GM12878 (cell line): ENCODE measurements at regions not wholly inside any gene's neighbourhood (a gene's known extent, or its start where the extent isn't known, plus 50 kb on each side); places are given as distances from the start of the nearest gene placed in this dataset.

Source experiments
- ATAC-seq: fragments of 200-7000 bp; cut with Tn5 transposase; 3 replicates; pipeline ENCODE4 v1.9.1; 2020; ENCODE audit warnings: mild to moderate bottlenecking, moderate library complexity
- BruUV-seq: library from RNA; stranded (reverse); fragments of 400-500 nt; replicated peaks from 2 replicates; lab custom pipeline; 2021; lab: Mats Ljungman, UMichigan
- CTCF ChIA-PET: fragments of 300-600 bp; sonication (Branson Sonifier 250); formaldehyde crosslinking; extraction: SDS; loops from one replicate; lab custom pipeline; 2021; ENCODE audit warnings: inconsistent platforms; lab: Yijun Ruan, JAX
- POLR2A ChIA-PET: fragments of 350-600 bp; formaldehyde crosslinking; extraction: SDS; loops from one replicate; lab custom pipeline; 2021; ENCODE audit warnings: inconsistent platforms; lab: Charles Lee
- RAD21 ChIA-PET: fragments of 300-600 bp; sonication (Branson Sonifier 250); formaldehyde crosslinking; loops from one replicate; lab custom pipeline; 2023; ENCODE audit warnings: antibody characterized with exemption; ENCODE audit not compliant: unreplicated experiment; lab: Charles Lee
- SMC1A ChIA-PET: fragments of 300-600 bp; sonication (Branson Sonifier 250); formaldehyde crosslinking; loops from one replicate; lab custom pipeline; 2023; ENCODE audit not compliant: unreplicated experiment, uncharacterized antibody; lab: Charles Lee
- DNase-seq: peaks from one replicate; pipeline ENCODE4 v3.0.0-alpha.2; 2011; ENCODE audit warnings: low read depth, low spot score
- FAIRE-seq: peaks from 3 replicates; lab custom pipeline; 2011; peaks lifted over from hg19 to GRCh38; lab: Jason Lieb, UNC
- H2AFZ ChIP-seq: 2 replicates; pipeline ENCODE4 v1.6.0; 2011; ENCODE audit warnings: low read depth, low read length, control low read depth; ENCODE audit not compliant: control insufficient read depth
- H3K27ac ChIP-seq: 2 replicates; pipeline ENCODE4 v1.5.1; 2011; ENCODE audit warnings: control low read depth; ENCODE audit not compliant: control insufficient read depth, insufficient read depth
- H3K27me3 ChIP-seq, 2 experiments: replicated peaks in 1 of 2; 2 replicates each; pipeline versions ENCODE4 v1.6.0 to v1.6.1; 2011; ENCODE audit warnings: low read length in 1 of 2; ENCODE audit not compliant: control insufficient read depth in 2 of 2, insufficient read depth in 2 of 2
- H3K36me3 ChIP-seq, 2 experiments: 2 replicates each; pipeline ENCODE4 v1.5.1; 2011; ENCODE audit warnings: low read length in 1 of 2; ENCODE audit not compliant: control insufficient read depth in 2 of 2, insufficient read depth in 2 of 2
- H3K4me1 ChIP-seq: 2 replicates; pipeline ENCODE4 v1.6.1; 2011; ENCODE audit warnings: mild to moderate bottlenecking, low read length, moderate library complexity, mixed read lengths; ENCODE audit not compliant: control insufficient read depth, insufficient read depth
- H3K4me2 ChIP-seq: 2 replicates; pipeline ENCODE4 v1.6.0; 2011; ENCODE audit warnings: control low read depth; ENCODE audit not compliant: control insufficient read depth, insufficient read depth
- H3K4me3 ChIP-seq: fragments of 200-600 bp; sonication (generic); 2 replicates; pipeline ENCODE4 v1.5.1; 2016
- H3K79me2 ChIP-seq: 2 replicates; pipeline ENCODE4 v1.6.0; 2011; ENCODE audit warnings: low read length; ENCODE audit not compliant: control insufficient read depth, insufficient read depth
- H3K9ac ChIP-seq: 2 replicates; pipeline ENCODE4 v1.8.0; 2011; ENCODE audit warnings: low read length, control low read depth, mixed read lengths; ENCODE audit not compliant: control insufficient read depth, insufficient read depth
- H3K9me3 ChIP-seq: replicated peaks from 3 replicates; pipeline ENCODE4 v1.5.1; 2011; ENCODE audit warnings: mild to moderate bottlenecking, low read length; ENCODE audit not compliant: control insufficient read depth, insufficient read depth
- H4K20me1 ChIP-seq: 2 replicates; pipeline ENCODE4 v1.6.0; 2011; ENCODE audit not compliant: control insufficient read depth, insufficient read depth
- CHD1 ChIP-seq: IDR thresholded peaks from 2 replicates; pipeline ENCODE4 v1.6.1; 2012; ENCODE audit warnings: low read depth, low read length, improper control_type of control experiment
- CREB1 ChIP-seq: IDR thresholded peaks from 2 replicates; pipeline ENCODE4 v1.6.1; 2012; ENCODE audit warnings: low read depth, mild to moderate bottlenecking, inconsistent platforms
- DPF2 ChIP-seq: fragments of 450-650 bp; IDR thresholded peaks from 2 replicates; pipeline ENCODE4 v1.6.1; 2017; ENCODE audit warnings: mild to moderate bottlenecking
- HCFC1 ChIP-seq: fragments of 150-350 bp; IDR thresholded peaks from 2 replicates; pipeline ENCODE4 v1.6.1; 2014; ENCODE audit warnings: low read length
- IKZF2 ChIP-seq, 2 experiments: fragments of 450-650 bp; IDR thresholded peaks; 2 replicates each; pipeline ENCODE4 v1.6.1; 2017; ENCODE audit warnings: mild to moderate bottlenecking in 2 of 2, moderate library complexity in 2 of 2
- KLF5 ChIP-seq: fragments of 450-650 bp; IDR thresholded peaks from 2 replicates; pipeline ENCODE4 v1.6.1; 2014; ENCODE audit warnings: mild to moderate bottlenecking; ENCODE audit not compliant: partially characterized antibody
- NFIC ChIP-seq: IDR thresholded peaks from 2 replicates; pipeline ENCODE4 v1.6.1; 2012; ENCODE audit warnings: low read depth, mild to moderate bottlenecking, inconsistent platforms, low read length, moderate library complexity
- RAD21 ChIP-seq: IDR thresholded peaks from 2 replicates; pipeline ENCODE4 v1.6.1; 2011; ENCODE audit warnings: mild to moderate bottlenecking, low read depth, low read length, moderate library complexity; ENCODE audit not compliant: insufficient read depth
- TBL1XR1 ChIP-seq: IDR thresholded peaks from 2 replicates; pipeline ENCODE4 v1.6.1; 2012; ENCODE audit warnings: low read depth, low read length, improper control_type of control experiment
- YY1 ChIP-seq: IDR thresholded peaks from 2 replicates; pipeline ENCODE4 v1.6.1; 2011; ENCODE audit warnings: low read depth, mild to moderate bottlenecking, low read length
- ZNF207 ChIP-seq: fragments of 450-650 bp; IDR thresholded peaks from 2 replicates; pipeline ENCODE4 v1.6.1; 2014; ENCODE audit warnings: antibody characterized with exemption, mild to moderate bottlenecking, borderline replicate concordance
- WGBS: methylation state at CpG from one replicate; pipeline ENCODE4 v1.1.6; 2016; ENCODE audit warnings: low lambda C conversion rate; ENCODE audit not compliant: insufficient replicate concordance, insufficient coverage; ENCODE audit errors: missing lambda C conversion rate; 5-methylcytosine and 5-hydroxymethylcytosine counted together
- in situ Hi-C: fragments of 300-500 bp; cut with MboI; formaldehyde crosslinking; loops from 9 replicates; pipeline ENCODE4 v1.14.3; 2018; ENCODE audit warnings: mixed read lengths
- intact Hi-C: fragments of 100-400 bp; cut with micrococcal nuclease; formaldehyde crosslinking; loops from one replicate; pipeline ENCODE4 v1.14.2; 2022; ENCODE audit not compliant: unreplicated experiment
- TF ChIP-seq, protein P1 (sequence below): fragments of 450-650 bp; IDR thresholded peaks from 2 replicates; pipeline ENCODE4 v1.6.1; 2017; ENCODE audit warnings: mild to moderate bottlenecking
- TF ChIP-seq, protein P2 (sequence below): fragments of 450-650 bp; IDR thresholded peaks from 2 replicates; pipeline ENCODE4 v1.6.1; 2017; ENCODE audit warnings: mild to moderate bottlenecking, moderate library complexity

DNA sequence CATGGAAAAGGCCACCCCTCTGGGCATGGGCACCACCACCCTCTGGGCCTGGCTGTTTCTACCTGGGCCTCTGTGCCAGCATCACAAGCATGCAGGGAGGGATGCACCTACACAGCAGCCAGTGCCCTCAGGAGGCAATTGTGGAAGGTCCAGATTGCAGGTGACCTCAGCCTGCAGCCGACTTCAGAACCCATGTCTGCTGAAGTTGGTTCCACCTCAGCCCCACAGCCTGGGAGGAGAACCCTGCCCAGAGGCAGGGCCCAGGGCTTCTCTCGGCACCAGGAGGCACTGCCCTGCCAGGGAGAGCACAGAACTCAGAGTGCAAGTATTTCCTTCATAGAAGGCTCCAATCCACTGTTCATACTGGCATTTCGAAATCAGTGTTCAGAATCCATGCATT is 149.8 kb downstream of the TTLL2 start:
- H3K4me2 ChIP-seq, result no peak overlapping the region
- SMC1A ChIA-PET, result no interaction called here
- POLR2A ChIA-PET, result no interaction called here
- RAD21 ChIA-PET, result no interaction called here
- 0% methylated on average over 3 of the region's 3 CpGs for WGBS
- H3K9me3 ChIP-seq, result no peaks in the 10 kb centered on the region
- H3K27me3 ChIP-seq, result no peaks in the 10 kb centered on the region; a peak in 2 of 4 replicates
- ATAC-seq (no peak), DNase-seq (no peak), FAIRE-seq (no peak)
- H3K79me2 ChIP-seq, result no peaks in the 10 kb centered on the region
- H3K36me3 ChIP-seq, result no peaks in the 10 kb centered on the region
- BruUV-seq, result no TSS peak
- TF ChIP-seq, protein P1, sequence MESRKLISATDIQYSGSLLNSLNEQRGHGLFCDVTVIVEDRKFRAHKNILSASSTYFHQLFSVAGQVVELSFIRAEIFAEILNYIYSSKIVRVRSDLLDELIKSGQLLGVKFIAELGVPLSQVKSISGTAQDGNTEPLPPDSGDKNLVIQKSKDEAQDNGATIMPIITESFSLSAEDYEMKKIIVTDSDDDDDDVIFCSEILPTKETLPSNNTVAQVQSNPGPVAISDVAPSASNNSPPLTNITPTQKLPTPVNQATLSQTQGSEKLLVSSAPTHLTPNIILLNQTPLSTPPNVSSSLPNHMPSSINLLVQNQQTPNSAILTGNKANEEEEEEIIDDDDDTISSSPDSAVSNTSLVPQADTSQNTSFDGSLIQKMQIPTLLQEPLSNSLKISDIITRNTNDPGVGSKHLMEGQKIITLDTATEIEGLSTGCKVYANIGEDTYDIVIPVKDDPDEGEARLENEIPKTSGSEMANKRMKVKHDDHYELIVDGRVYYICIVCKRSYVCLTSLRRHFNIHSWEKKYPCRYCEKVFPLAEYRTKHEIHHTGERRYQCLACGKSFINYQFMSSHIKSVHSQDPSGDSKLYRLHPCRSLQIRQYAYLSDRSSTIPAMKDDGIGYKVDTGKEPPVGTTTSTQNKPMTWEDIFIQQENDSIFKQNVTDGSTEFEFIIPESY, result no peak
- TF ChIP-seq CREB1 (no peak), ZNF207 (no peak), CHD1 (no peak)
- CTCF ChIA-PET, result no interaction called here
- H3K27ac ChIP-seq, result no peak overlapping the region
- H3K4me3 ChIP-seq, result no peak overlapping the region
- no peak overlapping the region for H3K9ac ChIP-seq
- intact Hi-C loops (no loop called here), in situ Hi-C loops (no loop called here)
- H2AFZ ChIP-seq, result no peak overlapping the region
- H3K4me1 ChIP-seq, result no peaks in the 10 kb centered on the region
- no peaks in the 10 kb centered on the region for H4K20me1 ChIP-seq

DNA sequence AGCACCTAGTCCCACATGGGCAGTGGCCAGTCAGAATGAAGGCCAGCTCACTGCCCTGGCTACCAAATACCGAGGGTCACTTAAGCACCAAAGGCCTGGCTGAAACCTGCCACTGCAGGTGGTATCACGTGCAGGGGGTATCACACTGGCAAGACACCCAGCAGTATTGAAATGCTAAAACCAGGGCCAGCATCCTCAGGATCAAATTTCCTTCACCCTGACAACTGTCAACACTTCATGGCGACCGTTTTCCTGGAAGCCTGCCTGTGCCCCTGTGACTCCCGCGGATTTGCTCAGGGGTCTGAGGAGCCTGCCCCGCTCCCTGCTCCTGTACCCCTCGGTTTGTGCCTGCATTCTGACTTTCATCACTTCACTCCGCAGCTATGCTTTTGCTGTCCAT is 151.1 kb downstream of the TTLL2 start:
- ChIA-PET POLR2A (no interaction called here), RAD21 (no interaction called here), CTCF (interaction anchor here (0.9 kb wide), 1 partner anchor 9 kb away, joined by 3 read pairs; no protein-coding TSS in a partner anchor), SMC1A (interaction anchor here (0.7 kb wide), 1 partner anchor 892 kb away, joined by 3 read pairs; no protein-coding TSS in a partner anchor)
- 23% methylated on average over 7 of the region's 9 CpGs for WGBS
- no peaks in the 10 kb centered on the region for H4K20me1 ChIP-seq
- in situ Hi-C loops (no loop called here), intact Hi-C loops (no loop called here)
- FAIRE-seq (no peak), DNase-seq (no peak), ATAC-seq (no peak)
- BruUV-seq, result no TSS peak
- no peaks in the 10 kb centered on the region; a peak in 2 of 4 replicates for H3K27me3 ChIP-seq
- no peaks in the 10 kb centered on the region for H3K9me3 ChIP-seq
- no peak overlapping the region for H3K4me3 ChIP-seq
- H3K4me2 ChIP-seq, result no peak overlapping the region
- H3K9ac ChIP-seq, result no peak overlapping the region
- no peak overlapping the region for H2AFZ ChIP-seq
- H3K79me2 ChIP-seq, result no peaks in the 10 kb centered on the region
- H3K36me3 ChIP-seq, result no peaks in the 10 kb centered on the region
- no peak overlapping the region for H3K27ac ChIP-seq
- no peaks in the 10 kb centered on the region for H3K4me1 ChIP-seq
- TF ChIP-seq IKZF2 (IDR thresholded peaks at IDR 0.05) (no peak), NFIC (no peak), TBL1XR1 (no peak), YY1 (no peak), RAD21 (no peak), DPF2 (no peak), HCFC1 (no peak), KLF5 (no peak)
- TF ChIP-seq, protein P2, sequence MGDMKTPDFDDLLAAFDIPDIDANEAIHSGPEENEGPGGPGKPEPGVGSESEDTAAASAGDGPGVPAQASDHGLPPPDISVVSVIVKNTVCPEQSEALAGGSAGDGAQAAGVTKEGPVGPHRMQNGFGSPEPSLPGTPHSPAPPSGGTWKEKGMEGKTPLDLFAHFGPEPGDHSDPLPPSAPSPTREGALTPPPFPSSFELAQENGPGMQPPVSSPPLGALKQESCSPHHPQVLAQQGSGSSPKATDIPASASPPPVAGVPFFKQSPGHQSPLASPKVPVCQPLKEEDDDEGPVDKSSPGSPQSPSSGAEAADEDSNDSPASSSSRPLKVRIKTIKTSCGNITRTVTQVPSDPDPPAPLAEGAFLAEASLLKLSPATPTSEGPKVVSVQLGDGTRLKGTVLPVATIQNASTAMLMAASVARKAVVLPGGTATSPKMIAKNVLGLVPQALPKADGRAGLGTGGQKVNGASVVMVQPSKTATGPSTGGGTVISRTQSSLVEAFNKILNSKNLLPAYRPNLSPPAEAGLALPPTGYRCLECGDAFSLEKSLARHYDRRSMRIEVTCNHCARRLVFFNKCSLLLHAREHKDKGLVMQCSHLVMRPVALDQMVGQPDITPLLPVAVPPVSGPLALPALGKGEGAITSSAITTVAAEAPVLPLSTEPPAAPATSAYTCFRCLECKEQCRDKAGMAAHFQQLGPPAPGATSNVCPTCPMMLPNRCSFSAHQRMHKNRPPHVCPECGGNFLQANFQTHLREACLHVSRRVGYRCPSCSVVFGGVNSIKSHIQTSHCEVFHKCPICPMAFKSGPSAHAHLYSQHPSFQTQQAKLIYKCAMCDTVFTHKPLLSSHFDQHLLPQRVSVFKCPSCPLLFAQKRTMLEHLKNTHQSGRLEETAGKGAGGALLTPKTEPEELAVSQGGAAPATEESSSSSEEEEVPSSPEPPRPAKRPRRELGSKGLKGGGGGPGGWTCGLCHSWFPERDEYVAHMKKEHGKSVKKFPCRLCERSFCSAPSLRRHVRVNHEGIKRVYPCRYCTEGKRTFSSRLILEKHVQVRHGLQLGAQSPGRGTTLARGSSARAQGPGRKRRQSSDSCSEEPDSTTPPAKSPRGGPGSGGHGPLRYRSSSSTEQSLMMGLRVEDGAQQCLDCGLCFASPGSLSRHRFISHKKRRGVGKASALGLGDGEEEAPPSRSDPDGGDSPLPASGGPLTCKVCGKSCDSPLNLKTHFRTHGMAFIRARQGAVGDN, result no peak
